ENCODE measurements at regions not wholly inside any gene's neighbourhood (a gene's known extent, or its start where the extent isn't known, plus 50 kb on each side); places are given as distances from the start of the nearest gene placed in this dataset.
A peak's percentile ranks its signal among the peaks of the same experiment; 100 is the strongest.

GRCh38 chr9:88789785-88790184, 201.5 kb upstream of the S1PR3 start:
- no peak for DNase-seq

- DNase-seq: peak in 1 of 3 donors; percentile 26
Observed at GRCh38 chr9:88791105-88791805, 200.0 kb upstream of the S1PR3 start.

- DNase-seq: no peak
Observed at GRCh38 chr9:88792502-88792901, 198.8 kb upstream of the S1PR3 start.

GRCh38 chr9:88794100-88794499, 197.2 kb upstream of the S1PR3 start:
- DNase-seq: no peak

- DNase-seq: no peak
Observed at GRCh38 chr9:88796947-88797346, 194.3 kb upstream of the S1PR3 start.

GRCh38 chr9:88798476-88798875, 192.8 kb upstream of the S1PR3 start:
- DNase-seq: no peak

GRCh38 chr9:88799541-88800328, 191.5 kb upstream of the S1PR3 start:
- no peak for DNase-seq

- no peak for DNase-seq
Observed at GRCh38 chr9:88800329-88800682, 191.0 kb upstream of the S1PR3 start.

- no peak for DNase-seq
Observed at GRCh38 chr9:88801214-88801796, 190.0 kb upstream of the S1PR3 start.

- no peak for DNase-seq
Observed at GRCh38 chr9:88802533-88802932, 188.7 kb upstream of the S1PR3 start.

GRCh38 chr9:88803546-88804253, 187.6 kb upstream of the S1PR3 start:
- DNase-seq: peak in 1 of 3 donors; percentile 22

GRCh38 chr9:88804254-88804596, 187.0 kb upstream of the S1PR3 start:
- no peak for DNase-seq

- DNase-seq: no peak
Observed at GRCh38 chr9:88805217-88805943, 185.9 kb upstream of the S1PR3 start.

- DNase-seq: no peak
Observed at GRCh38 chr9:88807426-88807825, 183.8 kb upstream of the S1PR3 start.

- DNase-seq: no peak
Observed at GRCh38 chr9:88808019-88808656, 183.1 kb upstream of the S1PR3 start.

GRCh38 chr9:88808761-88809354, 182.4 kb upstream of the S1PR3 start:
- no peak for DNase-seq

- DNase-seq: no peak
Observed at GRCh38 chr9:88809355-88810161, 181.7 kb upstream of the S1PR3 start.

- DNase-seq: no peak
Observed at GRCh38 chr9:88810826-88811225, 180.4 kb upstream of the S1PR3 start.

- DNase-seq: no peak
Observed at GRCh38 chr9:88811511-88811910, 179.8 kb upstream of the S1PR3 start.

Measured in muscle of back (tissue), 3 donors.